H1 (cell line): ENCODE measurements at regions not wholly inside any gene's neighbourhood (a gene's known extent, or its start where the extent isn't known, plus 50 kb on each side); places are given as distances from the start of the nearest gene placed in this dataset.

Experiments used
- CTCF ChIA-PET: fragments of 300-600 bp; sonication (Branson Sonifier 250); formaldehyde crosslinking; loops from one replicate; lab custom pipeline; 2021; ENCODE audit not compliant: partially characterized antibody; lab: Charles Lee
- POLR2A ChIA-PET: fragments of 300-600 bp; sonication (Branson Sonifier 250); formaldehyde crosslinking; loops from one replicate; lab custom pipeline; 2021; ENCODE audit warnings: inconsistent platforms; ENCODE audit not compliant: partially characterized antibody; lab: Charles Lee
- DNase-seq, 2 experiments: peaks; one replicate each; pipeline versions ENCODE4 v3.0.0 to v3.0.0-alpha.2; 2010 to 2022; ENCODE audit warnings: low spot score in 2 of 2, low read depth in 1 of 2, mixed read lengths in 1 of 2
- FAIRE-seq: peaks from 2 replicates; lab custom pipeline; 2011; peaks lifted over from hg19 to GRCh38; lab: Jason Lieb, UNC
- H2AFZ ChIP-seq: 2 replicates; pipeline ENCODE4 v1.8.1; 2012; ENCODE audit warnings: low read length, inconsistent platforms
- H2AK5ac ChIP-seq: 2 replicates; pipeline ENCODE4 v1.6.1; 2013; ENCODE audit warnings: low read depth, low read length
- H2BK120ac ChIP-seq: replicated peaks from 2 replicates; pipeline ENCODE3; 2013; ENCODE audit warnings: low read depth, low read length, inconsistent platforms
- H2BK12ac ChIP-seq: 2 replicates; pipeline ENCODE4 v1.6.1; 2013; ENCODE audit warnings: low read depth, low read length
- H2BK15ac ChIP-seq: 2 replicates; pipeline ENCODE4 v1.6.1; 2013; ENCODE audit warnings: low read length
- H2BK20ac ChIP-seq: 2 replicates; pipeline ENCODE4 v1.6.1; 2013; ENCODE audit warnings: low read length
- H2BK5ac ChIP-seq: 2 replicates; pipeline ENCODE4 v1.6.1; 2013; ENCODE audit warnings: low read depth, low read length
- H3K14ac ChIP-seq: 2 replicates; pipeline ENCODE4 v1.6.1; 2013; ENCODE audit warnings: inconsistent platforms; ENCODE audit not compliant: insufficient read length
- H3K18ac ChIP-seq: 2 replicates; pipeline ENCODE4 v1.6.1; 2013; ENCODE audit warnings: low read length; ENCODE audit errors: extremely low read depth
- H3K23ac ChIP-seq: 2 replicates; pipeline ENCODE4 v1.6.1; 2013; ENCODE audit warnings: inconsistent platforms; ENCODE audit not compliant: insufficient read length
- H3K23me2 ChIP-seq: 2 replicates; pipeline ENCODE4 v1.6.1; 2013; ENCODE audit warnings: low read depth, low read length
- H3K27ac ChIP-seq: 2 replicates; pipeline ENCODE4 v1.6.1; 2011; ENCODE audit warnings: low read depth, low read length, inconsistent platforms
- H3K27me3 ChIP-seq, 4 experiments: replicated peaks in 1 of 4; 1 replicate in 1 of 4; 2 replicates in 3 of 4; pipeline versions ENCODE4 v1.6.1 to v1.8.1; 2011 to 2013; ENCODE audit warnings: low read length in 3 of 4, mild to moderate bottlenecking in 3 of 4, inconsistent platforms in 2 of 4, mixed read lengths in 2 of 4, moderate library complexity in 1 of 4; ENCODE audit not compliant: control insufficient read depth in 3 of 4, insufficient read depth in 3 of 4; ENCODE audit errors: extremely low read depth in 1 of 4
- H3K36me3 ChIP-seq, 4 experiments: 2 replicates each; pipeline versions ENCODE4 v1.6.1 to v1.8.1; 2011 to 2013; ENCODE audit warnings: mild to moderate bottlenecking in 4 of 4, low read length in 3 of 4, moderate library complexity in 2 of 4, control low read depth in 1 of 4, inconsistent platforms in 1 of 4; ENCODE audit not compliant: insufficient read depth in 4 of 4, control insufficient read depth in 2 of 4
- H3K4ac ChIP-seq: replicated peaks from 2 replicates; pipeline ENCODE3; 2013; ENCODE audit warnings: low read length, low read depth, mixed read lengths, inconsistent platforms; ENCODE audit not compliant: insufficient read length
- H3K4me1 ChIP-seq, 4 experiments: replicated peaks in 1 of 4; 1 replicate in 1 of 4; 2 replicates in 3 of 4; pipeline versions ENCODE4 v1.6.1 to v1.8.1; 2011 to 2013; ENCODE audit warnings: low read length in 3 of 4, inconsistent platforms in 2 of 4, mixed read lengths in 1 of 4; ENCODE audit not compliant: insufficient read depth in 4 of 4, control insufficient read depth in 3 of 4
- H3K4me2 ChIP-seq, 2 experiments: 2 replicates each; pipeline versions ENCODE4 v1.6.1 to v1.8.1; 2011 to 2013; ENCODE audit warnings: low read depth in 2 of 2, low read length in 2 of 2, control low read depth in 1 of 2, inconsistent platforms in 1 of 2, mild to moderate bottlenecking in 1 of 2; ENCODE audit not compliant: insufficient read depth in 1 of 2
- H3K4me3 ChIP-seq, 4 experiments: fragments of 200-600, 300-600 bp in 1 of 4; sonication (generic), shearing (Covaris generic), sonication (Bioruptor Twin) in 1 of 4; 2 replicates each; pipeline versions ENCODE4 v1.5.1 to v1.8.1; 2011 to 2016; ENCODE audit warnings: low read length in 4 of 4, low read depth in 3 of 4, control low read depth in 2 of 4, inconsistent platforms in 2 of 4, mild to moderate bottlenecking in 2 of 4, mixed read lengths in 1 of 4, moderate library complexity in 1 of 4; ENCODE audit not compliant: insufficient read depth in 2 of 4; ENCODE audit errors: extremely low read depth in 1 of 4
- H3K56ac ChIP-seq: replicated peaks from 2 replicates; pipeline ENCODE3; 2013; ENCODE audit warnings: low read depth, mild to moderate bottlenecking, mixed read lengths, low read length, inconsistent platforms; ENCODE audit not compliant: insufficient read length
- H3K79me1 ChIP-seq: 2 replicates; pipeline ENCODE4 v1.6.1; 2013; ENCODE audit warnings: low read depth, low read length, control low read depth
- H3K79me2 ChIP-seq, 2 experiments: 2 replicates each; pipeline versions ENCODE4 v1.6.1 to v1.8.1; 2012 to 2013; ENCODE audit warnings: low read length in 2 of 2, mild to moderate bottlenecking in 2 of 2, inconsistent platforms in 1 of 2; ENCODE audit not compliant: insufficient read depth in 2 of 2, control insufficient read depth in 1 of 2
- H3K9ac ChIP-seq, 4 experiments: replicated peaks in 1 of 4; 1 replicate in 1 of 4; 2 replicates in 3 of 4; pipeline versions ENCODE4 v1.6.1 to v1.8.1; 2011 to 2013; ENCODE audit warnings: low read depth in 3 of 4, low read length in 3 of 4, control low read depth in 2 of 4, mild to moderate bottlenecking in 2 of 4, moderate library complexity in 2 of 4, inconsistent platforms in 1 of 4; ENCODE audit errors: extremely low read depth in 1 of 4
- H3K9me3 ChIP-seq, 2 experiments: 2 replicates each; pipeline versions ENCODE4 v1.6.1 to v1.8.1; 2012 to 2013; ENCODE audit warnings: mild to moderate bottlenecking in 2 of 2, moderate library complexity in 2 of 2, control low read depth in 1 of 2, inconsistent platforms in 1 of 2, low read depth in 1 of 2, low read length in 1 of 2, mixed read lengths in 1 of 2; ENCODE audit not compliant: insufficient read depth in 2 of 2
- H4K20me1 ChIP-seq, 2 experiments: replicated peaks in 1 of 2; 2 replicates each; pipeline versions ENCODE3 to v1.8.1; 2011 to 2013; ENCODE audit warnings: inconsistent platforms in 2 of 2, low read length in 2 of 2, mild to moderate bottlenecking in 1 of 2; ENCODE audit not compliant: insufficient read depth in 2 of 2, control insufficient read depth in 1 of 2
- H4K5ac ChIP-seq: 2 replicates; pipeline ENCODE4 v1.6.1; 2013; ENCODE audit warnings: low read length, low read depth, mixed read lengths, inconsistent platforms; ENCODE audit not compliant: insufficient read length
- H4K8ac ChIP-seq: 2 replicates; pipeline ENCODE4 v1.8.0; 2013; ENCODE audit warnings: mild to moderate bottlenecking, moderate library complexity, low read length, inconsistent platforms; ENCODE audit not compliant: insufficient read depth; ENCODE audit errors: extremely low read depth
- H4K91ac ChIP-seq: replicated peaks from 2 replicates; pipeline ENCODE3; 2013; ENCODE audit warnings: low read length, mixed read lengths, inconsistent platforms; ENCODE audit not compliant: insufficient read length
- RAD21 ChIP-seq, 2 experiments: IDR thresholded peaks in 1 of 2; conservative IDR thresholded peaks in 1 of 2; 2 replicates each; pipeline ENCODE4 v1.6.1; 2011; ENCODE audit warnings: low read depth in 2 of 2, low read length in 2 of 2, improper control_type of control experiment in 1 of 2, inconsistent platforms in 1 of 2, mild to moderate bottlenecking in 1 of 2, moderate library complexity in 1 of 2
- SP2 ChIP-seq: IDR thresholded peaks from 2 replicates; pipeline ENCODE4 v1.6.1; 2012; ENCODE audit warnings: mild to moderate bottlenecking, low read length, inconsistent platforms
- WGBS, 2 experiments: shearing (Covaris generic) in 1 of 2; methylation state at CpG; one replicate each; pipeline versions ENCODE4 v1.1.6 to v1.1.7; 2013 to 2015; ENCODE audit warnings: low lambda C conversion rate in 2 of 2, mixed read lengths in 2 of 2, inconsistent platforms in 1 of 2, low coverage in 1 of 2, missing lambda C conversion rate in 1 of 2; ENCODE audit not compliant: insufficient replicate concordance in 2 of 2, insufficient coverage in 1 of 2, insufficient read length in 1 of 2; ENCODE audit errors: extremely low coverage in 1 of 2, missing lambda C conversion rate in 1 of 2; 5-methylcytosine and 5-hydroxymethylcytosine counted together

GRCh38 chr6:167444602-167445346 lies 119.9 kb downstream of the TTLL2 start:
- WGBS, 2 experiments = 85% methylated on average over 9 of the region's 9 CpGs; no CpG with 5 or more reads in 1 of the 2 experiments
- Histone ChIP-seq H3K23me2 (no peaks in the 10 kb centered on the region), H2BK15ac (no peak overlapping the region), H4K20me1 (no peaks in the 10 kb centered on the region), H3K9ac (no peak overlapping the region), H3K27ac (no peak overlapping the region), H3K4me3 (no peak overlapping the region), H2BK20ac (peak overlapping the region; percentile 77), H4K8ac (no peak overlapping the region), H3K14ac (no peak overlapping the region), H3K4me2 (no peak overlapping the region), H2AFZ (no peak overlapping the region), H2BK5ac (peak overlapping the region; percentile 99; the same call in 1 of the 2 replicates), H3K27me3 (no peaks in the 10 kb centered on the region), H3K36me3 (no peaks in the 10 kb centered on the region), H2BK12ac (peak overlapping the region; percentile 91; the same call in 1 of the 2 replicates), H4K5ac (no peak overlapping the region), H3K4me1 (peaks cover 18 to 33% (median 24%) of the 10 kb centered on the region in 4 experiments), H3K79me1 (no peaks in the 10 kb centered on the region), H4K91ac (peak overlapping the region; percentile 76), H3K79me2 (no peaks in the 10 kb centered on the region), H3K4ac (peak overlapping the region; percentile 34), H3K18ac (peak overlapping the region; percentile 84), H3K23ac (no peak overlapping the region), H2AK5ac (0 out of 2 replicates have a peak overlapping the region, but pooled peaks have one; percentile 4), H3K9me3 (no peaks in the 10 kb centered on the region), H3K56ac (no peak overlapping the region), H2BK120ac (peak overlapping the region; percentile 39)
- POLR2A ChIA-PET = interaction anchor here (1.2 to 2.2 kb wide), 2 partner anchors 13 to 234 kb away, joined by 3 to 7 read pairs; no protein-coding TSS in a partner anchor
- TF ChIP-seq SP2 (no peak), RAD21 (IDR thresholded peaks at IDR 0.05 in 1 of 2, conservative IDR thresholded peaks at IDR 0.05 in 1 of 2; ENCODE audit: low read depth in 2 of 2, low read length in 2 of 2) (peak; percentile 53 to 66)
- no peak for FAIRE-seq
- CTCF ChIA-PET = interaction anchor here (0.8 kb wide), 2 partner anchors 12 to 116 kb away, joined by 3 to 4 read pairs; no protein-coding TSS in a partner anchor
- no peak for DNase-seq
